ENCODE measurements at regions not wholly inside any gene's neighbourhood (a gene's known extent, or its start where the extent isn't known, plus 50 kb on each side); places are given as distances from the start of the nearest gene placed in this dataset.

- DNase-seq, result no peak
These were observed 153.9 kb upstream of the B3GALT2 start for GRCh38 chr1:193340331-193340730.

GRCh38 chr1:193339401-193339800 lies 153.0 kb upstream of the B3GALT2 start:
- DNase-seq, result no peak

GRCh38 chr1:193338194-193338593 lies 151.8 kb upstream of the B3GALT2 start:
- peak; percentile 7 for DNase-seq

- DNase-seq, result no peak
These were observed 149.5 kb upstream of the B3GALT2 start for GRCh38 chr1:193335806-193336428.

- DNase-seq, result no peak
These were observed 146.8 kb upstream of the B3GALT2 start for GRCh38 chr1:193333166-193333565.

GRCh38 chr1:193326296-193326695 lies 139.9 kb upstream of the B3GALT2 start:
- DNase-seq, result no peak

GRCh38 chr1:193325771-193326170 lies 139.4 kb upstream of the B3GALT2 start:
- DNase-seq, result no peak

GRCh38 chr1:193325042-193325441 lies 138.6 kb upstream of the B3GALT2 start:
- DNase-seq, result no peak

- no peak for DNase-seq
These were observed 135.8 kb upstream of the B3GALT2 start for GRCh38 chr1:193322211-193322610.

GRCh38 chr1:193321242-193321840 lies 134.9 kb upstream of the B3GALT2 start:
- DNase-seq, result no peak

- DNase-seq, result no peak
These were observed 133.9 kb upstream of the B3GALT2 start for GRCh38 chr1:193320270-193320669.

- no peak for DNase-seq
These were observed 131.9 kb upstream of the B3GALT2 start for GRCh38 chr1:193318347-193318746.

- DNase-seq, result no peak
These were observed 127.1 kb upstream of the B3GALT2 start for GRCh38 chr1:193313354-193314140.

- no peak for DNase-seq
These were observed 126.0 kb upstream of the B3GALT2 start for GRCh38 chr1:193312432-193312831.

- no peak for DNase-seq
These were observed 125.0 kb upstream of the B3GALT2 start for GRCh38 chr1:193311226-193311948.

- peak; percentile 72 for DNase-seq
These were observed 124.2 kb upstream of the B3GALT2 start for GRCh38 chr1:193310564-193310963.

GRCh38 chr1:193309936-193310475 lies 123.6 kb upstream of the B3GALT2 start:
- DNase-seq, result no peak

GRCh38 chr1:193308438-193308837 lies 122.0 kb upstream of the B3GALT2 start:
- no peak for DNase-seq

GRCh38 chr1:193306430-193306829 lies 120.0 kb upstream of the B3GALT2 start:
- DNase-seq, result no peak
